Activated CD8-positive, alpha-beta T cell treated with anti-CD3 and anti-CD28 coated beads, Interleukin-2, amount 10 ng/mL, durations not matched to agents 7 days and 5 days (primary cell): ENCODE measurements at regions not wholly inside any gene's neighbourhood (a gene's known extent, or its start where the extent isn't known, plus 50 kb on each side); places are given as distances from the start of the nearest gene placed in this dataset.
"Not testable (repeated sequence)": the region's sequence is repeated elsewhere in the genome, so short reads cannot be mapped to it uniquely, and the experiment has no call there.

ENCODE experiments used
- ATAC-seq: fragments of 150-1000 bp; cut with Tn5 transposase; one replicate; pipeline ENCODE4 v1.10.0; 2021; ENCODE audit warnings: moderate library complexity
- CTCF ChIA-PET: fragments of 350-600 bp; sonication (Branson Sonifier 250); formaldehyde crosslinking; loops from one replicate; lab custom pipeline; 2021; ENCODE audit warnings: antibody characterized with exemption; lab: Charles Lee
- POLR2A ChIA-PET: fragments of 350-600 bp; sonication (Branson Sonifier 250); formaldehyde crosslinking; loops from one replicate; lab custom pipeline; 2021; ENCODE audit warnings: antibody characterized with exemption; lab: Charles Lee
- DNase-seq: peaks from one replicate; pipeline ENCODE4 v3.0.0-alpha.2; 2020
- H3K27ac Mint-ChIP-seq: one replicate; pipeline ENCODE4 v1.8.0; 2021; ENCODE audit warnings: mild to moderate bottlenecking, mixed read lengths
- H3K27me3 Mint-ChIP-seq: one replicate; pipeline ENCODE4 v1.8.0; 2021; ENCODE audit warnings: low read depth, mixed read lengths
- H3K36me3 Mint-ChIP-seq: one replicate; pipeline ENCODE4 v1.8.0; 2021; ENCODE audit warnings: low read depth, mixed read lengths
- H3K4me1 Mint-ChIP-seq: one replicate; pipeline ENCODE4 v1.8.0; 2021; ENCODE audit warnings: low read depth, mixed read lengths
- H3K4me3 Mint-ChIP-seq: one replicate; pipeline ENCODE4 v1.8.0; 2021; ENCODE audit warnings: mild to moderate bottlenecking, mixed read lengths
- H3K9me3 Mint-ChIP-seq: one replicate; pipeline ENCODE4 v1.8.0; 2022; ENCODE audit warnings: mixed read lengths; ENCODE audit not compliant: insufficient read depth

GRCh38 chr4:107380836-107381438 lies 339.1 kb downstream of the PAPSS1 start:
- Mint-ChIP-seq H3K9me3 (no peaks in the 10 kb centered on the region), H3K27ac (no peak overlapping the region), H3K4me3 (no peak overlapping the region), H3K27me3 (no peaks in the 10 kb centered on the region), H3K36me3 (no peaks in the 10 kb centered on the region), H3K4me1 (no peaks in the 10 kb centered on the region)
- DNase-seq, result no peak
- ChIA-PET CTCF (no interaction called here), POLR2A (no interaction called here)
- ATAC-seq, result no peak

- ATAC-seq (no peak), DNase-seq (no peak)
- ChIA-PET CTCF (no interaction called here), POLR2A (no interaction called here)
- no peaks in the 10 kb centered on the region for H3K4me1 Mint-ChIP-seq
- H3K36me3 Mint-ChIP-seq, result no peaks in the 10 kb centered on the region
- H3K4me3 Mint-ChIP-seq, result no peak overlapping the region
- H3K27ac Mint-ChIP-seq, result no peak overlapping the region
- H3K27me3 Mint-ChIP-seq, result no peaks in the 10 kb centered on the region
- H3K9me3 Mint-ChIP-seq, result no peaks in the 10 kb centered on the region
Measured at GRCh38 chr4:107380190-107380589, 339.8 kb downstream of the PAPSS1 start.

- ChIA-PET POLR2A (no interaction called here), CTCF (no interaction called here)
- Mint-ChIP-seq H3K36me3 (no peaks in the 10 kb centered on the region), H3K27ac (no peak overlapping the region), H3K9me3 (no peaks in the 10 kb centered on the region), H3K4me3 (no peak overlapping the region), H3K4me1 (no peaks in the 10 kb centered on the region), H3K27me3 (no peaks in the 10 kb centered on the region)
- DNase-seq (no peak), ATAC-seq (no peak)
Measured at GRCh38 chr4:107379054-107379869, 340.8 kb downstream of the PAPSS1 start.

- no peak overlapping the region for H3K4me3 Mint-ChIP-seq
- POLR2A ChIA-PET, result no interaction called here
- ATAC-seq (no peak), DNase-seq (no peak)
- CTCF ChIA-PET, result no interaction called here
- no peaks in the 10 kb centered on the region for H3K4me1 Mint-ChIP-seq
- H3K36me3 Mint-ChIP-seq, result no peaks in the 10 kb centered on the region
- no peaks in the 10 kb centered on the region for H3K27me3 Mint-ChIP-seq
- no peaks in the 10 kb centered on the region for H3K9me3 Mint-ChIP-seq
- H3K27ac Mint-ChIP-seq, result no peak overlapping the region
Measured at GRCh38 chr4:107376293-107376692, 340.2 kb upstream of the DKK2 start.

- ChIA-PET POLR2A (no interaction called here), CTCF (no interaction called here)
- Mint-ChIP-seq H3K9me3 (no peaks in the 10 kb centered on the region), H3K27me3 (no peaks in the 10 kb centered on the region), H3K4me1 (no peaks in the 10 kb centered on the region), H3K36me3 (no peaks in the 10 kb centered on the region), H3K27ac (no peak overlapping the region), H3K4me3 (no peak overlapping the region)
- DNase-seq (no peak), ATAC-seq (no peak)
Measured at GRCh38 chr4:107366900-107367299, 330.8 kb upstream of the DKK2 start.

- Mint-ChIP-seq H3K4me1 (no peaks in the 10 kb centered on the region), H3K9me3 (no peaks in the 10 kb centered on the region), H3K4me3 (no peak overlapping the region), H3K36me3 (no peaks in the 10 kb centered on the region), H3K27me3 (peaks cover 2% of the 10 kb centered on the region), H3K27ac (no peak overlapping the region)
- no peak for ATAC-seq
- CTCF ChIA-PET, result no interaction called here
- POLR2A ChIA-PET, result no interaction called here
- DNase-seq, result no peak
Measured at GRCh38 chr4:107366016-107366735, 330.1 kb upstream of the DKK2 start.

- Mint-ChIP-seq H3K4me1 (no peaks in the 10 kb centered on the region), H3K4me3 (no peak overlapping the region), H3K27ac (no peak overlapping the region), H3K9me3 (no peaks in the 10 kb centered on the region), H3K27me3 (peaks cover 2% of the 10 kb centered on the region), H3K36me3 (no peaks in the 10 kb centered on the region)
- DNase-seq, result no peak
- POLR2A ChIA-PET, result no interaction called here
- CTCF ChIA-PET, result no interaction called here
- no peak for ATAC-seq
Measured at GRCh38 chr4:107363125-107363524, 327.0 kb upstream of the DKK2 start.

- DNase-seq (no peak), ATAC-seq (no peak)
- ChIA-PET CTCF (no interaction called here), POLR2A (no interaction called here)
- Mint-ChIP-seq H3K4me1 (no peaks in the 10 kb centered on the region), H3K9me3 (no peaks in the 10 kb centered on the region), H3K27me3 (peaks cover 2% of the 10 kb centered on the region), H3K27ac (no peak overlapping the region), H3K4me3 (no peak overlapping the region), H3K36me3 (no peaks in the 10 kb centered on the region)
Measured at GRCh38 chr4:107359208-107359607, 323.1 kb upstream of the DKK2 start.

GRCh38 chr4:107354304-107354703 lies 318.2 kb upstream of the DKK2 start:
- H3K4me3 Mint-ChIP-seq, DNase-seq, H3K36me3 Mint-ChIP-seq, H3K9me3 Mint-ChIP-seq, H3K27ac Mint-ChIP-seq, CTCF ChIA-PET, POLR2A ChIA-PET, H3K27me3 Mint-ChIP-seq, ATAC-seq, H3K4me1 Mint-ChIP-seq: not testable (repeated sequence)

- ChIA-PET POLR2A (no interaction called here), CTCF (no interaction called here)
- H3K27ac Mint-ChIP-seq, result no peak overlapping the region
- H3K4me1 Mint-ChIP-seq, result no peaks in the 10 kb centered on the region
- DNase-seq (no peak), ATAC-seq (no peak)
- no peaks in the 10 kb centered on the region for H3K27me3 Mint-ChIP-seq
- no peak overlapping the region for H3K4me3 Mint-ChIP-seq
- H3K9me3 Mint-ChIP-seq, result no peaks in the 10 kb centered on the region
- H3K36me3 Mint-ChIP-seq, result no peaks in the 10 kb centered on the region
Measured at GRCh38 chr4:107351196-107351595, 315.1 kb upstream of the DKK2 start.

GRCh38 chr4:107349732-107350131 lies 313.6 kb upstream of the DKK2 start:
- H3K4me3 Mint-ChIP-seq, result no peak overlapping the region
- ChIA-PET POLR2A (no interaction called here), CTCF (no interaction called here)
- no peaks in the 10 kb centered on the region for H3K36me3 Mint-ChIP-seq
- peaks cover 2% of the 10 kb centered on the region for H3K27me3 Mint-ChIP-seq
- no peaks in the 10 kb centered on the region for H3K9me3 Mint-ChIP-seq
- no peaks in the 10 kb centered on the region for H3K4me1 Mint-ChIP-seq
- H3K27ac Mint-ChIP-seq, result no peak overlapping the region
- DNase-seq (no peak), ATAC-seq (no peak)

- no peak overlapping the region for H3K4me3 Mint-ChIP-seq
Measured at GRCh38 chr4:107349266-107349665, 313.2 kb upstream of the DKK2 start.

More at GRCh38 chr4:107349266-107349665, 313.2 kb upstream of the DKK2 start:
- CTCF ChIA-PET, result no interaction called here
- ATAC-seq, result no peak
- no peak for DNase-seq
- POLR2A ChIA-PET, result no interaction called here
- Mint-ChIP-seq H3K36me3 (no peaks in the 10 kb centered on the region), H3K4me1 (no peaks in the 10 kb centered on the region), H3K9me3 (no peaks in the 10 kb centered on the region), H3K27me3 (peaks cover 3% of the 10 kb centered on the region), H3K27ac (no peak overlapping the region)
